Activated T-cell treated with anti-CD3 and anti-CD28 coated beads, Interleukin-2, amount 50 U/mL, for 72 hours (primary cell): ENCODE measurements at regions not wholly inside any gene's neighbourhood (a gene's known extent, or its start where the extent isn't known, plus 50 kb on each side); places are given as distances from the start of the nearest gene placed in this dataset.

Source experiments
- ATAC-seq, 2 donors: fragments of 150-1000 bp; cut with Tn5 transposase; replicated peaks in 1 of 2; 2 replicates each; pipeline ENCODE4 v1.10.0; 2021; ENCODE audit warnings: moderate library complexity in 2 of 2, mild to moderate bottlenecking in 1 of 2
- DNase-seq, 2 donors: peaks; one replicate each; pipeline ENCODE4 v3.0.0; 2021 to 2022; ENCODE audit warnings: mixed read lengths in 1 of 2
- H3K27ac Mint-ChIP-seq: one replicate; pipeline ENCODE4 v1.8.0; 2022; ENCODE audit warnings: mild to moderate bottlenecking, moderate library complexity, mixed read lengths
- H3K27me3 Mint-ChIP-seq: one replicate; pipeline ENCODE4 v1.8.0; 2022; ENCODE audit warnings: low read depth, mixed read lengths
- H3K36me3 Mint-ChIP-seq, 2 donors: one replicate each; pipeline ENCODE4 v1.8.0; 2022; ENCODE audit warnings: mixed read lengths in 2 of 2, mild to moderate bottlenecking in 1 of 2; ENCODE audit not compliant: insufficient read depth in 2 of 2
- H3K4me1 Mint-ChIP-seq: one replicate; pipeline ENCODE4 v1.8.0; 2022; ENCODE audit warnings: low read depth, mixed read lengths
- H3K4me3 Mint-ChIP-seq, 2 donors: one replicate each; pipeline ENCODE4 v1.8.0; 2022; ENCODE audit warnings: mild to moderate bottlenecking in 2 of 2, mixed read lengths in 2 of 2, moderate library complexity in 2 of 2
- H3K9me3 Mint-ChIP-seq, 2 donors: one replicate each; pipeline ENCODE4 v1.8.0; 2022; ENCODE audit warnings: mixed read lengths in 2 of 2

- DNase-seq: no peak
- no peak for ATAC-seq
- no peaks in the 10 kb centered on the region for H3K27me3 Mint-ChIP-seq
- H3K9me3 Mint-ChIP-seq: no peaks in the 10 kb centered on the region
- no peak overlapping the region for H3K27ac Mint-ChIP-seq
- no peaks in the 10 kb centered on the region for H3K4me1 Mint-ChIP-seq
- no peaks in the 10 kb centered on the region for H3K36me3 Mint-ChIP-seq
- H3K4me3 Mint-ChIP-seq: no peak overlapping the region
These were observed 286.5 kb downstream of the NPHP4 start for GRCh38 chr1:5705751-5706150.

GRCh38 chr1:5704561-5705514 is 287.4 kb downstream of the NPHP4 start:
- Mint-ChIP-seq H3K4me3 (no peak overlapping the region), H3K27me3 (no peaks in the 10 kb centered on the region), H3K36me3 (no peaks in the 10 kb centered on the region), H3K9me3 (no peaks in the 10 kb centered on the region), H3K27ac (no peak overlapping the region), H3K4me1 (no peaks in the 10 kb centered on the region)
- ATAC-seq (no peak), DNase-seq (no peak)

GRCh38 chr1:5701642-5702041 is 290.6 kb downstream of the NPHP4 start:
- H3K27me3 Mint-ChIP-seq: no peaks in the 10 kb centered on the region
- DNase-seq (no peak), ATAC-seq (no peak)
- H3K4me1 Mint-ChIP-seq: no peaks in the 10 kb centered on the region
- no peak overlapping the region for H3K27ac Mint-ChIP-seq
- H3K9me3 Mint-ChIP-seq: no peaks in the 10 kb centered on the region
- H3K4me3 Mint-ChIP-seq: no peak overlapping the region
- H3K36me3 Mint-ChIP-seq: no peaks in the 10 kb centered on the region

- no peak overlapping the region for H3K4me3 Mint-ChIP-seq
- no peak for ATAC-seq
These were observed 298.7 kb downstream of the NPHP4 start for GRCh38 chr1:5693568-5693967.

GRCh38 chr1:5692664-5693063 is 299.6 kb downstream of the NPHP4 start:
- H3K4me3 Mint-ChIP-seq: no peak overlapping the region
- no peak overlapping the region for H3K27ac Mint-ChIP-seq
- H3K27me3 Mint-ChIP-seq: peaks cover 17% of the 10 kb centered on the region
- DNase-seq: no peak
- H3K9me3 Mint-ChIP-seq: no peaks in the 10 kb centered on the region
- H3K4me1 Mint-ChIP-seq: no peaks in the 10 kb centered on the region
- H3K36me3 Mint-ChIP-seq: no peaks in the 10 kb centered on the region
- no peak for ATAC-seq

More at GRCh38 chr1:5693568-5693967, 298.7 kb downstream of the NPHP4 start:
- DNase-seq: no peak
- no peaks in the 10 kb centered on the region for H3K36me3 Mint-ChIP-seq
- H3K27me3 Mint-ChIP-seq: peaks cover 17% of the 10 kb centered on the region
- H3K27ac Mint-ChIP-seq: no peak overlapping the region
- H3K4me1 Mint-ChIP-seq: no peaks in the 10 kb centered on the region
- no peaks in the 10 kb centered on the region for H3K9me3 Mint-ChIP-seq

GRCh38 chr1:5691795-5692509 is 300.3 kb downstream of the NPHP4 start:
- Mint-ChIP-seq H3K27me3 (peaks cover 17% of the 10 kb centered on the region), H3K9me3 (no peaks in the 10 kb centered on the region), H3K4me3 (no peak overlapping the region), H3K36me3 (no peaks in the 10 kb centered on the region), H3K4me1 (no peaks in the 10 kb centered on the region), H3K27ac (no peak overlapping the region)
- no peak for ATAC-seq
- DNase-seq: no peak

GRCh38 chr1:5690898-5691297 is 301.3 kb downstream of the NPHP4 start:
- DNase-seq: no peak
- peaks cover 1 to 2% of the 10 kb centered on the region in 2 donors for H3K9me3 Mint-ChIP-seq
- no peak overlapping the region for H3K27ac Mint-ChIP-seq
- no peak overlapping the region for H3K4me3 Mint-ChIP-seq
- peaks cover 16% of the 10 kb centered on the region for H3K27me3 Mint-ChIP-seq
- H3K4me1 Mint-ChIP-seq: no peaks in the 10 kb centered on the region
- no peaks in the 10 kb centered on the region for H3K36me3 Mint-ChIP-seq
- ATAC-seq: no peak

GRCh38 chr1:5690291-5690690 is 301.9 kb downstream of the NPHP4 start:
- Mint-ChIP-seq H3K27me3 (peaks cover 10% of the 10 kb centered on the region), H3K4me1 (no peaks in the 10 kb centered on the region), H3K36me3 (no peaks in the 10 kb centered on the region), H3K4me3 (no peak overlapping the region), H3K27ac (no peak overlapping the region), H3K9me3 (peaks cover 1 to 2% of the 10 kb centered on the region in 2 donors)
- no peak for ATAC-seq
- DNase-seq: no peak

GRCh38 chr1:5688081-5689077 is 303.8 kb downstream of the NPHP4 start:
- peaks cover 6% of the 10 kb centered on the region for H3K27me3 Mint-ChIP-seq
- DNase-seq (no peak), ATAC-seq (no peak)
- H3K9me3 Mint-ChIP-seq: peaks cover 1 to 2% of the 10 kb centered on the region in 2 donors
- H3K4me1 Mint-ChIP-seq: no peaks in the 10 kb centered on the region
- no peaks in the 10 kb centered on the region for H3K36me3 Mint-ChIP-seq
- no peak overlapping the region for H3K4me3 Mint-ChIP-seq
- no peak overlapping the region for H3K27ac Mint-ChIP-seq

GRCh38 chr1:5686925-5687706 is 305.1 kb downstream of the NPHP4 start:
- Mint-ChIP-seq H3K27ac (no peak overlapping the region), H3K4me1 (no peaks in the 10 kb centered on the region), H3K27me3 (peaks cover 6% of the 10 kb centered on the region), H3K9me3 (peaks cover 1 to 2% of the 10 kb centered on the region in 2 donors), H3K4me3 (no peak overlapping the region), H3K36me3 (no peaks in the 10 kb centered on the region)
- ATAC-seq (no peak), DNase-seq (no peak)

- no peaks in the 10 kb centered on the region for H3K4me1 Mint-ChIP-seq
- H3K27me3 Mint-ChIP-seq: peaks cover 5% of the 10 kb centered on the region
These were observed 306.0 kb downstream of the NPHP4 start for GRCh38 chr1:5686195-5686594.

GRCh38 chr1:5685446-5686040 is 306.7 kb downstream of the NPHP4 start:
- Mint-ChIP-seq H3K4me3 (no peak overlapping the region), H3K27ac (no peak overlapping the region), H3K4me1 (no peaks in the 10 kb centered on the region), H3K27me3 (no peaks in the 10 kb centered on the region), H3K36me3 (no peaks in the 10 kb centered on the region), H3K9me3 (peaks cover 1 to 2% of the 10 kb centered on the region in 2 donors)
- no peak for ATAC-seq
- no peak for DNase-seq

More at GRCh38 chr1:5686195-5686594, 306.0 kb downstream of the NPHP4 start:
- no peaks in the 10 kb centered on the region for H3K36me3 Mint-ChIP-seq
- peaks cover 1 to 2% of the 10 kb centered on the region in 2 donors for H3K9me3 Mint-ChIP-seq
- no peak overlapping the region for H3K27ac Mint-ChIP-seq
- H3K4me3 Mint-ChIP-seq: no peak overlapping the region
- ATAC-seq (no peak), DNase-seq (no peak)
